B cell (primary cell): ENCODE measurements at regions not wholly inside any gene's neighbourhood (a gene's known extent, or its start where the extent isn't known, plus 50 kb on each side); places are given as distances from the start of the nearest gene placed in this dataset.

Experiments used
- ATAC-seq: fragments of 200-7000 bp; cut with Tn5 transposase; one replicate; pipeline ENCODE4 v1.10.0; 2021; ENCODE audit warnings: low read depth, mild to moderate bottlenecking, moderate number of reproducible peaks, moderate library complexity
- CTCF ChIA-PET: fragments of 350-600 bp; sonication (Branson Sonifier 250); formaldehyde crosslinking; loops from one replicate; lab custom pipeline; 2021; ENCODE audit warnings: antibody characterized with exemption, inconsistent platforms; lab: Charles Lee
- POLR2A ChIA-PET: fragments of 350-600 bp; sonication (Branson Sonifier 250); formaldehyde crosslinking; loops from one replicate; lab custom pipeline; 2021; ENCODE audit warnings: antibody characterized with exemption; lab: Charles Lee
- DNase-seq: peaks from one replicate; pipeline ENCODE4 v3.0.0; 2013
- H2AFZ ChIP-seq: 2 replicates; pipeline ENCODE4 v1.6.1; 2012; ENCODE audit warnings: mild to moderate bottlenecking, low read depth, low read length; ENCODE audit not compliant: insufficient read depth, poor library complexity, severe bottlenecking
- H3K27ac ChIP-seq, 2 donors: 1 replicate in 1 of 2; 2 replicates in 1 of 2; pipeline ENCODE4 v1.5.1; 2012 to 2013; ENCODE audit warnings: low read length in 2 of 2, mild to moderate bottlenecking in 2 of 2, moderate library complexity in 1 of 2
- H3K27me3 ChIP-seq, 4 experiments: fragments of 200-600 bp in 1 of 4; sonication (generic) in 1 of 4; replicated peaks in 1 of 4; 1 replicate in 2 of 4; 2 replicates in 2 of 4; pipeline versions ENCODE4 v1.6.1 to v1.7.0; 2013 to 2016; ENCODE audit warnings: low read length in 3 of 4, mild to moderate bottlenecking in 2 of 4, mixed read lengths in 1 of 4, moderate library complexity in 1 of 4; ENCODE audit not compliant: insufficient read depth in 4 of 4, control insufficient read depth in 3 of 4; ENCODE audit errors: control extremely low read depth in 1 of 4
- H3K36me3 ChIP-seq, 2 experiments: replicated peaks in 1 of 2; 1 replicate in 1 of 2; 2 replicates in 1 of 2; pipeline versions ENCODE4 v1.6.1 to v1.7.1; 2013; ENCODE audit warnings: low read length in 1 of 2; ENCODE audit not compliant: insufficient read depth in 2 of 2, control insufficient read depth in 1 of 2; ENCODE audit errors: control extremely low read depth in 1 of 2, extremely low read depth in 1 of 2
- H3K4me1 ChIP-seq, 2 donors: fragments of 200-600 bp in 1 of 2; sonication (generic) in 1 of 2; 1 replicate in 1 of 2; 2 replicates in 1 of 2; pipeline versions ENCODE4 v1.5.1 to v1.6.1; 2013 to 2017; ENCODE audit warnings: low read length in 2 of 2; ENCODE audit not compliant: control insufficient read depth in 2 of 2, insufficient read depth in 2 of 2
- H3K4me2 ChIP-seq: replicated peaks from 2 replicates; pipeline ENCODE3; 2012; ENCODE audit warnings: mild to moderate bottlenecking, low read depth, low read length; ENCODE audit not compliant: poor library complexity, severe bottlenecking
- H3K4me3 ChIP-seq, 5 experiments: fragments of 200-600 bp in 1 of 5; sonication (generic) in 1 of 5; 1 replicate in 3 of 5; 2 replicates in 2 of 5; pipeline versions ENCODE4 v1.5.1 to v1.7.0; 2011 to 2016; ENCODE audit warnings: low read length in 4 of 5, mild to moderate bottlenecking in 4 of 5, low read depth in 2 of 5, control low read depth in 1 of 5, moderate library complexity in 1 of 5; ENCODE audit not compliant: insufficient read depth in 1 of 5; ENCODE audit errors: control extremely low read depth in 1 of 5, extremely low read depth in 1 of 5
- H3K79me2 ChIP-seq: fragments of 200-600 bp; sonication (generic); one replicate; pipeline ENCODE4 v1.6.0; 2016; ENCODE audit warnings: low read length; ENCODE audit not compliant: control insufficient read depth, insufficient read depth
- H3K9ac ChIP-seq: fragments of 200-600 bp; sonication (generic); 2 replicates; pipeline ENCODE4 v1.6.1; 2017; ENCODE audit warnings: mild to moderate bottlenecking, low read length, moderate library complexity
- H3K9me3 ChIP-seq, 3 donors: one replicate each; pipeline versions ENCODE4 v1.6.1 to v1.7.1; 2013; ENCODE audit warnings: low read length in 2 of 3; ENCODE audit not compliant: control insufficient read depth in 2 of 3, insufficient read depth in 1 of 3; ENCODE audit errors: control extremely low read depth in 1 of 3
- H4K20me1 ChIP-seq: 2 replicates; pipeline ENCODE4 v1.6.0; 2012; ENCODE audit warnings: mild to moderate bottlenecking, low read length; ENCODE audit not compliant: insufficient read depth, control insufficient read depth, poor library complexity, severe bottlenecking
- H3K27ac Mint-ChIP-seq: one replicate; pipeline ENCODE4 v1.8.0; 2021; ENCODE audit warnings: mixed read lengths
- H3K27me3 Mint-ChIP-seq: one replicate; pipeline ENCODE4 v1.8.0; 2021; ENCODE audit warnings: mixed read lengths
- H3K4me1 Mint-ChIP-seq: one replicate; pipeline ENCODE4 v1.8.0; 2021; ENCODE audit warnings: mixed read lengths
- H3K4me3 Mint-ChIP-seq: one replicate; pipeline ENCODE4 v1.8.0; 2021; ENCODE audit warnings: mixed read lengths
- H3K9me3 Mint-ChIP-seq: one replicate; pipeline ENCODE4 v1.8.0; 2022; ENCODE audit warnings: mixed read lengths; ENCODE audit not compliant: insufficient read depth
- CTCF ChIP-seq: fragments of 200-600 bp; IDR thresholded peaks from one replicate; pipeline ENCODE4 v1.8.0; 2022; ENCODE audit warnings: antibody characterized with exemption, mild to moderate bottlenecking
- EZH2 ChIP-seq: IDR thresholded peaks from 2 replicates; pipeline ENCODE4 v1.6.1; 2012; ENCODE audit warnings: borderline replicate concordance, low read depth, mild to moderate bottlenecking, moderate library complexity, low read length; ENCODE audit not compliant: insufficient read depth, poor library complexity, severe bottlenecking
- WGBS: methylation state at CpG from one replicate; pipeline ENCODE4 v1.1.5; 2013; ENCODE audit warnings: missing lambda C conversion rate; ENCODE audit not compliant: insufficient coverage; 5-methylcytosine and 5-hydroxymethylcytosine counted together
- intact Hi-C: fragments of 100-400 bp; cut with micrococcal nuclease; formaldehyde crosslinking; loops from one replicate; pipeline ENCODE4 v1.10.0; 2022

- H4K20me1 ChIP-seq, result no peaks in the 10 kb centered on the region
- ATAC-seq (no peak), DNase-seq (no peak)
- H2AFZ ChIP-seq, result no peak overlapping the region
- Mint-ChIP-seq H3K9me3 (no peaks in the 10 kb centered on the region), H3K27me3 (no peaks in the 10 kb centered on the region), H3K4me3 (no peak overlapping the region), H3K27ac (no peak overlapping the region), H3K4me1 (no peaks in the 10 kb centered on the region)
- POLR2A ChIA-PET, result no interaction called here
- H3K27ac ChIP-seq, result no peak overlapping the region
- H3K79me2 ChIP-seq, result no peaks in the 10 kb centered on the region
- WGBS, result 100% methylated on average over 1 of the region's 1 CpG
- no peak for TF ChIP-seq EZH2
- no peak for TF ChIP-seq CTCF
- H3K36me3 ChIP-seq, result no peaks in the 10 kb centered on the region
- H3K4me1 ChIP-seq, result no peaks in the 10 kb centered on the region
- H3K4me3 ChIP-seq, result no peak overlapping the region
- intact Hi-C loops, result no loop called here
- CTCF ChIA-PET, result no interaction called here
- no peaks in the 10 kb centered on the region for H3K27me3 ChIP-seq
- H3K9me3 ChIP-seq, result peaks cover 0 to 2% (median 0%) of the 10 kb centered on the region in 3 donors
- no peak overlapping the region for H3K9ac ChIP-seq
- no peak overlapping the region for H3K4me2 ChIP-seq
Measured at GRCh38 chr17:52732841-52733240, 574.3 kb upstream of the CA10 start.

- Histone ChIP-seq H3K79me2 (no peaks in the 10 kb centered on the region), H3K9ac (no peak overlapping the region), H3K4me1 (no peaks in the 10 kb centered on the region), H3K27me3 (no peaks in the 10 kb centered on the region), H2AFZ (no peak overlapping the region), H3K9me3 (peaks cover 0 to 2% (median 0%) of the 10 kb centered on the region in 3 donors), H4K20me1 (no peaks in the 10 kb centered on the region), H3K36me3 (no peaks in the 10 kb centered on the region), H3K4me3 (no peak overlapping the region), H3K27ac (no peak overlapping the region), H3K4me2 (no peak overlapping the region)
- H3K4me1 Mint-ChIP-seq, result no peaks in the 10 kb centered on the region
- intact Hi-C loops, result no loop called here
- DNase-seq, result no peak
- H3K27me3 Mint-ChIP-seq, result no peaks in the 10 kb centered on the region
- H3K4me3 Mint-ChIP-seq, result no peak overlapping the region
- ATAC-seq, result no peak
- CTCF ChIA-PET, result no interaction called here
- no peak overlapping the region for H3K27ac Mint-ChIP-seq
- H3K9me3 Mint-ChIP-seq, result no peaks in the 10 kb centered on the region
- POLR2A ChIA-PET, result no interaction called here
- WGBS, result no CpG with 5 or more reads among the region's 3 CpGs
- TF ChIP-seq EZH2, result no peak
- TF ChIP-seq CTCF, result no peak
Measured at GRCh38 chr17:52724578-52724977, 566.1 kb upstream of the CA10 start.
